ENCODE measurements at regions not wholly inside any gene's neighbourhood (a gene's known extent, or its start where the extent isn't known, plus 50 kb on each side); places are given as distances from the start of the nearest gene placed in this dataset.

- DNase-seq (ENCODE audit: low spot score) = no peak
Observed at GRCh38 chr5:51449026-51449425, 65.8 kb downstream of the ISL1 start.

GRCh38 chr5:51452562-51452961, 69.3 kb downstream of the ISL1 start:
- DNase-seq (ENCODE audit: low spot score) = no peak

GRCh38 chr5:51465165-51465564, 81.9 kb downstream of the ISL1 start:
- DNase-seq (ENCODE audit: low spot score) = no peak

- no peak for DNase-seq (ENCODE audit: low spot score)
Observed at GRCh38 chr5:51466214-51466613, 83.0 kb downstream of the ISL1 start.

GRCh38 chr5:51468196-51468595, 84.9 kb downstream of the ISL1 start:
- no peak for DNase-seq (ENCODE audit: low spot score)

- DNase-seq (ENCODE audit: low spot score) = no peak
Observed at GRCh38 chr5:51471630-51472029, 88.4 kb downstream of the ISL1 start.

GRCh38 chr5:51472472-51472871, 89.2 kb downstream of the ISL1 start:
- no peak for DNase-seq (ENCODE audit: low spot score)

- no peak for DNase-seq (ENCODE audit: low spot score)
Observed at GRCh38 chr5:51475628-51476027, 92.4 kb downstream of the ISL1 start.

- DNase-seq (ENCODE audit: low spot score) = no peak
Observed at GRCh38 chr5:51476431-51476830, 93.2 kb downstream of the ISL1 start.

- no peak for DNase-seq (ENCODE audit: low spot score)
Observed at GRCh38 chr5:51479840-51480239, 96.6 kb downstream of the ISL1 start.

GRCh38 chr5:51484326-51484725, 101.1 kb downstream of the ISL1 start:
- DNase-seq (ENCODE audit: low spot score) = no peak

GRCh38 chr5:51486158-51486557, 102.9 kb downstream of the ISL1 start:
- DNase-seq (ENCODE audit: low spot score) = no peak

- no peak for DNase-seq (ENCODE audit: low spot score)
Observed at GRCh38 chr5:51487952-51488351, 104.7 kb downstream of the ISL1 start.

GRCh38 chr5:51488803-51489642, 105.8 kb downstream of the ISL1 start:
- DNase-seq (ENCODE audit: low spot score) = no peak

GRCh38 chr5:51494821-51495220, 111.6 kb downstream of the ISL1 start:
- no peak for DNase-seq (ENCODE audit: low spot score)

- DNase-seq (ENCODE audit: low spot score) = peak; percentile 41
Observed at GRCh38 chr5:51495672-51496071, 112.4 kb downstream of the ISL1 start.

- DNase-seq (ENCODE audit: low spot score) = peak; percentile 78
Observed at GRCh38 chr5:51517838-51518237, 134.6 kb downstream of the ISL1 start.

GRCh38 chr5:51518607-51519006, 135.4 kb downstream of the ISL1 start:
- peak; percentile 37 for DNase-seq (ENCODE audit: low spot score)

GRCh38 chr5:51521583-51521982, 138.3 kb downstream of the ISL1 start:
- peak; percentile 39 for DNase-seq (ENCODE audit: low spot score)

- no peak for DNase-seq (ENCODE audit: low spot score)
Observed at GRCh38 chr5:51539232-51539631, 156.0 kb downstream of the ISL1 start.

GRCh38 chr5:51544031-51544785, 161.0 kb downstream of the ISL1 start:
- DNase-seq (ENCODE audit: low spot score) = no peak

- DNase-seq (ENCODE audit: low spot score) = no peak
Observed at GRCh38 chr5:51556833-51557232, 173.6 kb downstream of the ISL1 start.

- DNase-seq (ENCODE audit: low spot score) = no peak
Observed at GRCh38 chr5:51558682-51559081, 175.4 kb downstream of the ISL1 start.
